ENCODE measurements at regions not wholly inside any gene's neighbourhood (a gene's known extent, or its start where the extent isn't known, plus 50 kb on each side); places are given as distances from the start of the nearest gene placed in this dataset.

- TF ChIP-seq, protein P1, sequence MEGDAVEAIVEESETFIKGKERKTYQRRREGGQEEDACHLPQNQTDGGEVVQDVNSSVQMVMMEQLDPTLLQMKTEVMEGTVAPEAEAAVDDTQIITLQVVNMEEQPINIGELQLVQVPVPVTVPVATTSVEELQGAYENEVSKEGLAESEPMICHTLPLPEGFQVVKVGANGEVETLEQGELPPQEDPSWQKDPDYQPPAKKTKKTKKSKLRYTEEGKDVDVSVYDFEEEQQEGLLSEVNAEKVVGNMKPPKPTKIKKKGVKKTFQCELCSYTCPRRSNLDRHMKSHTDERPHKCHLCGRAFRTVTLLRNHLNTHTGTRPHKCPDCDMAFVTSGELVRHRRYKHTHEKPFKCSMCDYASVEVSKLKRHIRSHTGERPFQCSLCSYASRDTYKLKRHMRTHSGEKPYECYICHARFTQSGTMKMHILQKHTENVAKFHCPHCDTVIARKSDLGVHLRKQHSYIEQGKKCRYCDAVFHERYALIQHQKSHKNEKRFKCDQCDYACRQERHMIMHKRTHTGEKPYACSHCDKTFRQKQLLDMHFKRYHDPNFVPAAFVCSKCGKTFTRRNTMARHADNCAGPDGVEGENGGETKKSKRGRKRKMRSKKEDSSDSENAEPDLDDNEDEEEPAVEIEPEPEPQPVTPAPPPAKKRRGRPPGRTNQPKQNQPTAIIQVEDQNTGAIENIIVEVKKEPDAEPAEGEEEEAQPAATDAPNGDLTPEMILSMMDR (conservative IDR thresholded peaks at IDR 0.05), result no peak
- TF ChIP-seq ZFX (IDR thresholded peaks at IDR 0.05), result no peak
These were observed 271.6 kb upstream of the TNRC6C start for GRCh38 chr17:77686903-77687302.

Data from C4-2B (cell line).